ENCODE measurements at regions not wholly inside any gene's neighbourhood (a gene's known extent, or its start where the extent isn't known, plus 50 kb on each side); places are given as distances from the start of the nearest gene placed in this dataset.
"Not testable (repeated sequence)": the region's sequence is repeated elsewhere in the genome, so short reads cannot be mapped to it uniquely, and the experiment has no call there.

DNA sequence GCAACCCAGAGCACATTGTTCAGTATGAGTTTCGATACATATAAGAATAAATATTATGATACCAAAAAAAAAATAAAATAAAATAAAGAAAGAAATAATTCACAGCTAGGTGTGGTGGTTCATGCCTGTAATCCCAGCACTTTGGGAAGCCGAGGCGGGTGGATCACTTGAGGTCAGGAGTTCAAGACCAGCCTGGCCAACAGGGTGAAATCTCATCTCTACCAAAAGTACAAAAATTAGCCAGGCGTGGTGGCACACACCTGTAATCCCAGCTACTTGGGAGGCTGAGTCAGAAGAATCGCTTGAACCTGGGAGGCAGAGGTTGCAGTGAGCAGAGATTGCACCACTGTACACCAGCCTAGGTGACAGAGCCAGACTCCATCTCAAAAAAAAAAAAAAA is 258.9 kb downstream of the MYCN start:
- not testable (repeated sequence) for DNase-seq (ENCODE audit: insufficient read length, low spot score); FAIRE-seq

DNA sequence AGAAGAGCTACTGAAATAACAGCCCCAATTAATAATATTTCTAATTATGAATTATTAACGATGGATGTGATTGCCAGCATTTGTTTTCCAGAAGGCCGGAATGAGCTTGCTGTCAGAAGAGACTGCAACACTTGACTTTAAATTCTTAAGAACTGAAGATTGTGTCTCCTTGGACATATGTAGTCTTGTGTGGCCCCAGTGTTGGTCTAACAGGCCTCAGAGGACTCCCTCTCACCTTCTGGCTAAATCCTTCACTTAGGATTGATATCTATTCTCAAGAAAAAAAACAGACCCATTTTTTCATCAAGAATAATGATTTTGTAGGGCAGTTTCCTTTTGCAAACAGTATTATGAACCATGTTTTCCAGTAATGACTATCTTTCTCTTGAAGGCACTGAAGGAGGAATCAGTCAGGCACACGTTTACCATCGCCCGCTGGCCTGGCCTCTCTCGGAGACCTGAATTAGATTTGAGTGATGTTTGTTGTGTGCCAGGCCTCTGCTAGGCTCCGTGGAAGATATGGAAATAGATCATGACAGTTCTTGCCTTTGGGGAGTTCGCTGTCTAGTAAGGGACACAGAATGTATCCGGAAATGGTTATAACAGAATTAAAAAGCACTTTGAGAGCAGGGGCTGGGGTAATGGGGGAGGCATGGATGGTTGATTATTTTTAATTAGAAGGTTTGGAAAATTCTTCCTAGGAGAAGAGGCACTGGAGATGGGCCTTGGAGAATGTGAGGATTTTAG is 258.0 kb downstream of the MYCN start:
- FAIRE-seq (no peak), DNase-seq (ENCODE audit: insufficient read length, low spot score) (no peak)

DNA sequence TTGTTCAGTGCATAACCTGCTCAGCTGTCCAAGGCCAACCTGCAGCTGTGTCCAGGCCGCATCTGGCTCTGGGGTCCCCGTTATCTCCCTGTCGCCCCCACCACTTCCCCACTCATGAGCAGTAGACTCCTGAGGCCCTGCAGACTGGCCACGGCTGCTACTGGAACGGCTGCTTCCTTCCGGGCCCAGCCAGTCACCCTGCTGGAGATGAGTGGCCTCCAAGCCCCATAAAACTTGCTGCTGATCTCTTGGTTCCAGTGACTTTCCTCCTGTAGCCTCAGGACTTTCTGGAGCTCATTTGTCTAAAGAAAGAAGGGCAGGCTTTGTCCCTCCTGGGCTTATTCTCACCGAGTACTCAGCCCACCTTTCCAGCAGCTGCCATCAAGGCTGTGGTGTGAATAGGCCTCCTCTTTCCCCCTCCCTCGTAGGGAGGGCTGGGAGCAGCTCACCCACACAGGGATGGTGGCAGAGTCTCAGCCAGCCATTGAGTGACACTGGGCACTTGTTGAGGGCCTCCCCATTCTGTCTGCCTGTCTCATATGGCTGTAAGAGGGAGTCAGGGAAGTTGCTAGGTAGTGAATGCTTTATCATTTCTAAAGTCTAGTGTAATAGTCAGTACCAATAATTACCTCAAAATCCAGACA is 257.3 kb downstream of the MYCN start:
- FAIRE-seq (no peak), DNase-seq (ENCODE audit: insufficient read length, low spot score) (no peak)

DNA sequence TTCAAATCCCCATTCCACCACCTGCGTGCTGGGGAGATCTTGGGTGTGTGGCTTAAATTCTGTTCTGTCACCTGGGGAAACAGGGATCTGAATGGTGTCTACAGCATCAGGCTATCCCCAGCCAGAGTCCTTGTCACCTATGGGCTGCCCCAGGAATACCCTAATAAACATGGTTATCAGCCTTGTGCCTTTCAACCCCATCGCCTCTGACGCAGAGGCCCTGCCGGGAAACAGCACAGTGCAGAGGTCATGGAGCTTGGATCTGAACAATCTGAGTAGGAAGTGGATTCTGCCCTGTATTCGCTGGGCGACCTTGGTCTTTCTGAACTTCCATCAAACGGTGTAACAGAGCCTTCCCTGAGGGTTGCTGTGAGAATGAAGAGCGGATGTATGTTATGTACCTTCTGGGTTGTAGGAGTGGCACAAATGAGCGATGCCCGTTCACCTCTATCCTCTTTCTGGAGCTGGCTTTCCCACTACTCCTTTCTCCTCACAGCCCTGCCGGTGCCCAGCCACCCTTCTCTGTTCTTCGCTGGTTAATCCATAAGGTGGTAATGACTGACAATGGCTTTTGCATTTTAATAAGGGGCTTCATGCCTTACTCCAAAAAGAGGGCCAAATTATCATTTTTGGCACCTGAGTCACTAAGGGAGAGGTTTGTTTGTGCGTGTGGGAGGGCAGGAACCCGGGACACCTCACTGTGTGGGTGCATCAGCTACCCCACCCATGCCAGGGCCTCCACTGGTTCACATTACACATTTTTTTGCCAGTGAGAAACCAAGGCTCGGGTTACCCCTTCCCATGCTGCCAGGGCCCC is 256.5 kb downstream of the MYCN start:
- DNase-seq (ENCODE audit: insufficient read length, low spot score) (no peak), FAIRE-seq (no peak)

DNA sequence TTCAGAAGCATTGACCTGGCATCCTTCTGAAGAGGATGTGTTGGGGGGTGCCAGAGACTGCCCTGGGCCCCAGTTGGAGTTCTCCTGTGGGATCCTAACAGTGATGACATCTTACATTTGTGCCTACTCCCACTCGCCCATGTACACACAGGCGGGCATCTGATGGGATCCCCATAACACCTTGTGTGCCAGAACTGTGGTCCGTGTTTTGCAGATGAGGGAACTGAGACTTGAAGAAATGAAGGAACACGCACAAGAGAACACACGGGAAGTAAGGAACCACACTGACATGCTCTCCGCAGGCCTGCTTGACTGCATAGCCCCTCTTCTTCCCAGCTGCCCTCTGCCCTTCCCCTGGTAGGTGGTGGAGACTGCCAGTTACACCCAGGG is 255.3 kb downstream of the MYCN start:
- DNase-seq (ENCODE audit: insufficient read length, low spot score) (no peak), FAIRE-seq (no peak)

DNA sequence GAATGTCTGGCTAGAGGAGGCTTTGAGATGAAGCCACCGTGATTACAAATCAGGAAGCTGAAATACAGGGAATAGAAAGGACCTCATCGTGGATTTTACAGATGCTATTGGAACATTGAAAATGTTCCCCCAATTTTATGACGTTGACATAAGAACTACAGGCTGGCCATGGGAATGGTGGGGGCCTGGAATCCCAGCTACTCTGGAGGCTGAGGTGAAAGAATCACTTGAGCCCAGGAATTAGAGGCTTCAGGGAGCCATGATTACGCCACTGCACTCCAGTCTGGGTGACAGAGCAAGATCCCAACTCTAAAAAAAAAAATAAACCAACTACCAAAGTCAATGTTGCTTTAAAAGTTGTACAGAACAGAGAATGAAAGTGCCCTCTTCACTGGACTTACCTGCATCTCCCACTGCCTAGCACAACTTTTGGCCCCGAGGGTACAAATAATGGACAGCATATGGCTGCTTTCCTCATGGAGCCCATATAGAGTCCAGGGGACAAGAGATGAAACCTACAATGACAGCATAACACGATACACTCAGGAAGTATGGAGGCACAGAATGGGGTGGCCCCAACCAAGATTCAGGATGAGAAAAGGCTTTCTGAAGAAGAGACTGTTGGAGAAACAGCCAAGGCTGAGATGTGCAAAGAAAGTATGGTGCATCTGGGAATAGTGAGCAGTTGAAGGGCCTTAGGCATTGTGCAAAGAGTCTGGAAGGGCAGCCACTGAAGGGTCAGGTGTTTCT is 254.8 kb downstream of the MYCN start:
- no peak for DNase-seq (ENCODE audit: insufficient read length, low spot score)
- no peak for FAIRE-seq

DNA sequence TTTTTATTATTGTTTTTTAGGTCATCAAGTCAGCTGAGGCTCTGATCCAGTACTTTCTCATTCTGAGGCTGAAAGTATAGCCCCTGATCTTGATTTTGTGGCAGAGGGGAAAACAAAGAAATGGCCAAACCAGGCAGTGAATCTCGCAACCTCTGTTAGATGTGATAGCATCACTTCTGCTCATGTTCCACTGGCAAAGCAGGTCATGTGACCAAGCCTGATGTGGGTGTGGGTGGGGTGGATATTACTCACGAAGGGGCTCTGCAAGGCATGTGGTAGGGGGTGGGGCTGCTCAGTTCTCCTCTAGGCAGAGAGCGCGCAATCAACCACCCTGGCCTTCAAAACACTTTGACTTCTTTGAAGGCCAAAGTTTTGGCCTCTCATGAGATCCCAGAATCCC is 254.2 kb downstream of the MYCN start:
- DNase-seq (ENCODE audit: insufficient read length, low spot score) (no peak), FAIRE-seq (no peak)

DNA sequence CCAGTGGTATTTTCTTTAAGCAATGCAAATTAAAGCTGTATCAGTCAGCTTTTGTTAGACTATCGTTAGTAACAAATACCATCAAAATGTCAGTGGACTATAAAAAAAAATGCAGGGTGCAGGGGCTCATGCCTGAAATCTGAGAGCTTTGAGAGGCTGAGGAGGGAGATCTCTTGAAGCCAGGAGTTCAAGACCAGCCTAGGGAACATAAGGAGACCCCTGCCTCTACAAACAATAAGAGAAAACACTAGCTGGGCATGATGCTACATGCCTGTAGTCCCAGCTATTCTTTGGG is 253.7 kb downstream of the MYCN start:
- DNase-seq (ENCODE audit: insufficient read length, low spot score) (no peak), FAIRE-seq (no peak)

DNA sequence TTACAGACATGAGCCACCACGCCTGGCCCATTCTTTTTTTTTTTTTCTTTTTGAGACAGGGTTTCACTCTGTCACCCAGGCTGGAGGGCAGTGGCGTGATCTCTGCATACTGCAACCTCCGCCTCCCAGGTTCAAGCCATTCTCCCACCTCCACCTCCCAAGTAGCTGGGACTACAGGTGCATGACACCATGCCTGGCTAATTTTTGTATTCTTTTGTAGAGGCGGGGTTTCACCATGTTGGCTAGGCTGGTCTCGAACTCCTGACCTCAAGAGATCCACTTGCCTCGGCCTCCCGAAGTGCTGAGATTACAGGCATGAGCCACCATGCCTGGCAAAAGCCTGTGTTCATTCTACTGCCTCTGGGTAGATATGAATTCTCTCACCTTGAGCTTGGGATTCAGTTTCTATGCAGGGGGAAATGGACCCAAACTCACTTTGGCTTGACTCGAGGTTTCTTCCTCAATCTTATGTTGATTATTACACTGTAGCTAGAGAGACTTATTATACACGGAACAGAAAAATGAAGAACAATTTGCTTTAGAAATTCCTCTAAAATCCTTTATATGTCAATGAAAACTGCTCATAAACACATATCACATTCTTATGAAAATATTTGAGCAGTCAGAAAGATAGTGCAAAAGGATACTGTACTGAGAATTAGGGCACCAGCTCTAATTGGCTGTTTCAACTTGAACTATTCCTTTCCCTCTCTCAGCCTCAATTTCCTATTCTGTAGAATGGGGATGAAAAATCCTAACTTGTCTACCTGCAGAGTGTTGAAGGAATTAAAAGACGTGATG is 252.3 kb downstream of the MYCN start:
- FAIRE-seq (no peak), DNase-seq (ENCODE audit: insufficient read length, low spot score) (no peak)

DNA sequence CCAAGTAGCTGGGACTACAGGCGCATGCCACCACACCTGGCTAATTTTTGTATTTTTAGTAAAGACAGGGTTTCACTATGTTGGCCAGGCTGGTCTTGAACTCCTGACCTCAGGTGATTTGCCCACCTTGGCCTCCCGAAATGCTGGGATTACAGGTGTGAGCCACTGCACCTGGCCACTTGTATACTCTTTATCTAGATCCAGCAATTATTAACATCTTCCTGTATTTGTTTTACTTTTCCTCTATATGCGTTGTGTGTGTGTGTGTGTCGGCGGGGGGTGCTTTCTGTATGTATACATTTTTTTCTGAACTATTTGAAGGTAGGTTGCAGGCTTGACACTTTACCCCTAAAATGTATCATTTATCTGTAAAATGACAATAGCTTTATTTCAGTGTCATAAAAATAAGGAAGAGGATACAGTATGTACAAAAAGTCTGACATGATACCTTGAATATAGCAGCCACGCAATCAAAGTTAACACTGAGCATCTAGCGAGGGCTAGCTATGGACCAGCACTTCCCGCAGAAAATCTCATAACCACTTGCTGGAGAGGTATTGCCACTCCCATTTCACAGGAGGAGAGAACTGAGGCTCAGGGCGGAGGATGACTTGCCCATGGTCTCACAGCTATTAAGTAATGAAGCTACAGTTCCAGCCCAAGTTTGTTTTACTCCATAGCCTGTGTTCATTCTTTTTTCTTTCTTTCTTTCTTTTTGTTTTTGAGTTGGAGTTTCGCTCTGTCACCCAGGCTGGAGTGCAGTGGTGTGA is 251.3 kb downstream of the MYCN start:
- no peak for FAIRE-seq
- no peak for DNase-seq (ENCODE audit: insufficient read length, low spot score)

DNA sequence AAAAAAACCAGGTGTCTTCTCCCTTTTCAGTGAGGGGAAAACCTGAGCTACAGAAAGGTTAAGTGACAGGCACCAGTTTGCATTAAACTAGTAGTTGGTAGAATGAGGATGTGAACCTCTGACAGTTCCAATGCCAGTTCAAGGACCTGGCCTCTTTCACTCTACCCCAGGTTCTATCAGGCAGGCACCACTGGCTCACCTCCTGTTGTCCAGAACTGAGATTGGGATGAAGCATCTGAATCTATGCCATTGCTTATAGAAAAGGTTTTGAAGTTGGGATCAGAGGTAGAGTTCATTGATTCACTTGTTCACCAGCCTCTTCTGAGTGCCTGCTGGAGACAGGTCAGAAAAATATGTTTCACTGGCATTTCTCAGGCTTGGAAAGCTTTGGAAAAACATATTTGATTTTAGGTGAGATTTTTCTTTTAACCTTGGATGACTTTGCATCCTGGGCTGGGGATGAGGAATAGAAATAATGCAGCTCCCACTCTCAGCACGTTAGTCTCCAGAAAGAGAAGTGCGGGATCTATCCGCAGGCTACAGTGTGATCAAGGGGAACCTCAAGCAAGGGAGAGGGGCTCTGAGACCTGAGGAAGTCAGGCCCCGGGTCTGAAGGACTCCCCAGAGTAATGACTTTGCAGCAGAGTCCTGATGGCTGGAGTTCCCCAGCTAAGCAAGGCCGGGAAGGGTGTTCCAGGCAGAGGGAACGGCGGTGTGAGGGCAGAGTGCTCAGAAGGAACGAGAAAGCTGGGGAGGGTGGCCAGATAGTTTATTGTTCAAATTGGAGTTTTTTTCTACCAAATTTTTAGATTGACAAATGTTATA is 250.3 kb downstream of the MYCN start:
- FAIRE-seq (no peak), DNase-seq (ENCODE audit: insufficient read length, low spot score) (no peak)

DNA sequence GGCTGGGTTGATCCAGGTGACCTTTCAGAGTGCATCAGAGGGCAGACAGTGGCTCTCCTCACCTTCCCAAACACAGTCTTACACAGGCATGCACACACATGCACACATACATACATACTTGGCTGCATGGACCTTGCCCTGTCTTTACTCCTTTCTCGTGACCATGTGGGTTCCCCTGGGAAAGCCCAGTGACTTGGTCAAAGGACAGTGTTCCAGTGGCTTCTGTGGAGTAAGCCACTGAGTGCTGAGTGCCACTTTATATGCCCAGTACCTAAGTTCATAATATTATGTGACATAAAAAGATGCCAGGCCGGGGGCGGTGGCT is 249.4 kb downstream of the MYCN start:
- FAIRE-seq (no peak), DNase-seq (ENCODE audit: insufficient read length, low spot score) (no peak)

DNA sequence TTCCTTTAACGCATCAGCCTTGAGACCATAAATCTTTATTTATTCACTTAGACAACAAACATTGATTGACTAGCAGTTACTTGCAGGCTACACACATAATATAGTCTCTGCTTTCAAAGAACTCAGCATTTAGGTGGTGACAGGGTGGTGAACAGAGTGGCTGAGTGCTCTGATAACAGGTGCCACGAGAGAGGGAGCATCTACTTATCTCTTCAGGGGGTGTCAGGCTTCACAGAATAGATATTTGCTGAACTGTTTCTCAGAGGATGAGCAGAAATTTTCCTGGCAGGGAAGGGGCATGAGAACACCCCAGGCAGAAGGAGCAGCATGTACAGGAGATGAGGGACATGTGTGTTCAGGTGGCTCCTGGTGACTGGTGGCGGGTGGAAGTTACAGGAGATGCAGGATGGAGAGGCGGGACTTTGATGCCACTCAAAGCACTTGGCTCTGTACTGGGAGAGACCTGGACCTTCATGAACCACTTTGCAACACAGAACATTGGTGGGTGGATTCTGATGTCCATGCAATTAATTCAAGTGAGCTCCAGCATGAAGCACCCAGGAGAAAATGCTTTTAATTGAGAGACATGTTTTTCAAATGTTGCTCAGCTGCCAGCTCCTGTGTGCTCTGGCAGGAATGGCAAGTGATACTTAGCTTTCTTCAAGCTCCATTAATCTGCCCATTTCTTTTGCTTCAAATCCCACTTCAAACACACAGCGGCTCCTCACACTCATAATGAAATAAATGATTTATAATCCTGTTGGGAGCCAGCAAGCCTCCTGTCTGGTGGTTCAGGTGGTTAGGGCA is 248.9 kb downstream of the MYCN start:
- DNase-seq (ENCODE audit: insufficient read length, low spot score): no peak
- FAIRE-seq: no peak

DNA sequence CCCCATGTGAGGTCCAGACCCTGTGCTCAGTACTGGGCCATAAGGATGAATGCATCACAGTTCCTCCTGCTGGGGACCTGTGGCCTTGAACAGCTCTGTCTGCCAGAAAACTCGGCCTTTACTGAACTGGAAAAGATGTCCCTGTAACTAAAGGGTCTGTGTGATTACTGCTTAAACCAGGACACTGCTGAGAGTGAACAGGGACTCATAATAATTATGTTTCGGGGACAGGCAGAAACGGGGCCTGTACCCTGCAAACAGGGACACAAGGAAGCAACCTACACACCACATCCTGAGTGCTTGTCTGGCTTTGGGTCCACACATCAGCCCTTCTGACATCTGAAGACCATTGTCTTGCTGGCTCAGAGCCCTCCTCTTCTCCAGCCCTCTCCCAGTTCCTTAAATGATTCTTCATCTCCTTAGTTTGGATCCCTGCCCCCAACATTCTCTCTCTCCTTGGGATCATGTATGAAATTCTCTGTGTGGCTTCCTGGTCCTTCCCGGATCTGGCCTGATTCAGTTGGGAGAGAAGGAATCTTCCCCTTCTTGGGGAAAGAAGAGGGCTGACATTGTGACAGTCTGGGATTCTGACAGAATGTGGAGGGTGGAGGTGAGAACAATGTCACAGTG is 248.0 kb downstream of the MYCN start:
- DNase-seq (ENCODE audit: insufficient read length, low spot score) (no peak), FAIRE-seq (no peak)

DNA sequence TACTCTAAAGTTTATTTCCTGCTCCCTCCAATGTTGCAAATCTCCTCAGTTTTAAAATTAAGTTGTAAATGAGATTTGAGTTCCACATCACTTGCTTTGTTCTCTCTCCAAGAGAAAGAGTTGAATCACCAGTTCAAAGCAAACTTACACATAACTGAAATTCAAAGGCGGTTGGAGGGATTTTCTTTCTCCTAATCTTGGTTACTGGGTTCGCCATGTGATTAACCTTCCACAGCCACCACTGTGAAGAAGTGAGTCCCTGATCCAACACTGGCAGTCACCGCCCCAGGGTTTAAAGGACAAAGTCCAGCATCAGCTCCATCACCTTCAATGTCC is 247.1 kb downstream of the MYCN start:
- FAIRE-seq (no peak), DNase-seq (ENCODE audit: insufficient read length, low spot score) (no peak)

DNA sequence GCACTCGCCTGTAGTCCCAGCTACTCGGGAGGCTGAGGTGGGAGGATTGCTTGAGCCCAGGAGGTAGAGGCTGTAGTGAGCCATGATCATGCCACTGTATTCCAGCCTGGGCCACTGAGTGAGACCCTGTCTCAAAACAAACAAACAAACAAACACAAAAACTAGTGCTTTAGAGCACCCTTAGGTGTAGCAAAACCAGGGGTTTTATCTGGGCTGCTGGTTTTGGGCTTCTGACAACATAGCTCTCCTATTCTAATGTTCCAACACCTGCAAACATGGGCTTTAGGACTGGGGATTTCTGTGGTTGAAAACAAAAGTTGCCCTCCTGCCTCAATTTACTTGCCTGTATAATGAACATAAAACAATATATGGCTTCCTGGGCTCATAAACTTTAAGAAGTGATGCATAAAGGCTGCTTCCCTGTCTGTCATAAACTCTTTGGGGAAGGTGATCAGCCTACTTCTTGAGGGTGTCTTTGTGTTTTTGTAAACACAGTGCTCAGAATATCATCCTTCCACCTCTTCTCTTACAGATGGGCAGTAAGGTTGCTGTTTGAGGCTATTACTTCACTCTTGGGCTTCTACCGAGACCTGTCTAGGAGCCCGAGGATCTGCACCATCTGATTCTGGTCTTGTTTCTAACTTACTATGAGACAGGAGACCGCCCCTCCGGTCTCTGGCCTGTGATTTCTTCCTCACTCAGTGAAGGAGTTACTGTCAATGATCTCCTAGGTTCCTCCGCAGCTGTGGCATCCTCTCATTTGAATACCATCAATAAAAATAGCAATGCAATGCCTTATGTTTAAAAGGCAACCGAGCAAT is 246.5 kb downstream of the MYCN start:
- DNase-seq (ENCODE audit: insufficient read length, low spot score) (no peak), FAIRE-seq (no peak)

DNA sequence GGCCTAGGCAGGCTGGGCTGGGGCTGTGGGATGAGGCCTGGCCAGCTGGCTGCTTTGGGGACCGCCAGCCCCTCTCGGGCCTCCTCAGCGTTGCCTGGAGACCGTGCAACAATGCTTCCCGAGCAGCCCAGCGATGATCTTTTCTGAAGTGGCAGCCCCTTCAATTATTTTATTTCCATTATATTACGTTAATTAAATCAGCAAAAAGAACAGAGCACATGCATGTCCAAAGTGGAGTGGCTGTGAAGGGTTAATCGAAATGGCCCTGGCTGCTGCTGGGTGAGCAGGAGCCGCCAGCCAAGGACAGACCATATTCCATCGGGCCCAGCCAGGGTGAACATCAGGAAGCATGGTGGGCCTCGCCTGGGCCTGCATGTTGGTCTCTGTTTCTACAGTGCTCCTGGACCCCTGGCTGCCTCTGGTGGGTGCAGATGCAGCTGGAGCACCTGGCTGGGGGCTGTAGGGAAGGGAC is 245.5 kb downstream of the MYCN start:
- DNase-seq (ENCODE audit: insufficient read length, low spot score) (no peak), FAIRE-seq (no peak)

Data from HTR-8/SVneo (cell line).